OCI-LY7 (cell line): ENCODE measurements at regions not wholly inside any gene's neighbourhood (a gene's known extent, or its start where the extent isn't known, plus 50 kb on each side); places are given as distances from the start of the nearest gene placed in this dataset.

Experiments
- CTCF ChIP-seq: fragments of 200-600 bp; sonication (generic); conservative IDR thresholded peaks from 2 replicates; pipeline ENCODE4 v1.5.1; 2014; ENCODE audit warnings: mild to moderate bottlenecking, antibody characterized with exemption, low read length, moderate library complexity, mixed read lengths
- EZH2phosphoT487 ChIP-seq: fragments of 200-600 bp; sonication (generic); IDR thresholded peaks from 2 replicates; pipeline ENCODE4 v1.6.1; 2018; ENCODE audit warnings: low read depth, borderline replicate concordance, mild to moderate bottlenecking, mixed run types, antibody characterized with exemption, low read length, moderate library complexity, mixed read lengths

DNA sequence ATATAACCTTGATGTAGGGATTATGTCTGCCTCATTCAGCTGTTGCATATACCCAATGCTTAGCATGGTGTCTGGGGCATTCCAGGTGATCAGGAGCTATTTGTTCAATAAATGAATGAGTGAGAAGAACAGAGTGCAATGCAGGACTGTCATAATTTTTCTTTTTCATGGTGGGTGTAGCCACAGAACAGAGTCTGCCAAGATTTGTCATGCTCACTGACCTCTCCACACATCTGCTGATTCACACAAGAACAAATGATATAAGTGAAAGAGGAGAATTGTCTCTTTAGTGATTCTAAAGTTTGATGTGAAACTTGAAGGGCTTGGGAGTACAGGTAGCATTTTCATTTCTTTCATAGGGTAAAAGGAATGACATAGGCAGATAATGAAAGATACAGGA lies 64.4 kb upstream of the TEX13D start:
- TF ChIP-seq CTCF (no peak), EZH2phosphoT487 (no peak)
